WTC11 (cell line): ENCODE measurements at regions not wholly inside any gene's neighbourhood (a gene's known extent, or its start where the extent isn't known, plus 50 kb on each side); places are given as distances from the start of the nearest gene placed in this dataset.

Source experiments
- ATAC-seq: fragments of 200-7000 bp; cut with Tn5 transposase; 2 replicates; pipeline ENCODE4 v1.10.0; 2021; ENCODE audit warnings: mild to moderate bottlenecking, moderate library complexity
- CTCF ChIA-PET: fragments of 300-600 bp; sonication (Branson Sonifier 250); formaldehyde crosslinking; loops from one replicate; lab custom pipeline; 2021; ENCODE audit warnings: antibody characterized with exemption; lab: Charles Lee
- POLR2A ChIA-PET: fragments of 350-600 bp; sonication (Branson Sonifier 250); formaldehyde crosslinking; loops from one replicate; lab custom pipeline; 2021; ENCODE audit warnings: antibody characterized with exemption; lab: Charles Lee
- DNase-seq: peaks from one replicate; pipeline ENCODE4 v3.0.0; 2021; ENCODE audit warnings: low spot score
- H3K27ac Mint-ChIP-seq: 2 replicates; pipeline ENCODE4 v1.8.0; 2021; ENCODE audit warnings: mixed read lengths
- H3K27me3 Mint-ChIP-seq: 2 replicates; pipeline ENCODE4 v1.8.0; 2021; ENCODE audit warnings: low read depth, mild to moderate bottlenecking, moderate library complexity, mixed read lengths
- H3K36me3 Mint-ChIP-seq: 2 replicates; pipeline ENCODE4 v1.8.0; 2021; ENCODE audit warnings: mixed read lengths
- H3K4me1 Mint-ChIP-seq: 2 replicates; pipeline ENCODE4 v1.8.0; 2022; ENCODE audit warnings: mixed read lengths
- H3K4me3 Mint-ChIP-seq: 2 replicates; pipeline ENCODE4 v1.8.0; 2021; ENCODE audit warnings: mild to moderate bottlenecking, moderate library complexity, mixed read lengths
- H3K9me3 Mint-ChIP-seq: 2 replicates; pipeline ENCODE4 v1.8.0; 2021; ENCODE audit warnings: mixed read lengths
- AFF4 ChIP-seq: sonication (generic); formaldehyde crosslinking; IDR thresholded peaks from 2 replicates; pipeline ENCODE4 v1.8.1; 2023; ENCODE audit warnings: mild to moderate bottlenecking, missing genetic modification reagents, borderline replicate concordance
- ATF3 ChIP-seq: sonication (generic); formaldehyde crosslinking; conservative IDR thresholded peaks from 2 replicates; pipeline ENCODE4 v1.8.1; 2022; ENCODE audit warnings: mild to moderate bottlenecking, missing genetic modification reagents
- CBFB ChIP-seq: sonication (generic); formaldehyde crosslinking; IDR thresholded peaks from 2 replicates; pipeline ENCODE4 v1.8.1; 2022; ENCODE audit warnings: mild to moderate bottlenecking, low read depth, missing genetic modification reagents
- CREB1 ChIP-seq: sonication (generic); formaldehyde crosslinking; IDR thresholded peaks from 2 replicates; pipeline ENCODE4 v1.8.0; 2023; ENCODE audit warnings: mild to moderate bottlenecking, missing genetic modification reagents
- E2F4 ChIP-seq: sonication (generic); formaldehyde crosslinking; IDR thresholded peaks from 2 replicates; pipeline ENCODE4 v1.8.1; 2022; ENCODE audit warnings: low read depth, mild to moderate bottlenecking, moderate library complexity, missing genetic modification reagents, borderline replicate concordance
- ESRRA ChIP-seq: sonication (generic); formaldehyde crosslinking; IDR thresholded peaks from 2 replicates; pipeline ENCODE4 v1.8.1; 2022; ENCODE audit warnings: mild to moderate bottlenecking, missing genetic modification reagents, borderline replicate concordance
- HMGA2 ChIP-seq: fragments of 250-450 bp; sonication (Bioruptor Pico); IDR thresholded peaks from 2 replicates; pipeline ENCODE4 v1.4.0; 2021; ENCODE audit warnings: mild to moderate bottlenecking, moderate library complexity
- JAZF1 ChIP-seq: fragments of 250-450 bp; sonication (Bioruptor Pico); IDR thresholded peaks from 2 replicates; pipeline ENCODE4 v1.9.0; 2021; ENCODE audit warnings: moderate library complexity, mild to moderate bottlenecking, inconsistent platforms
- KAT7 ChIP-seq: sonication (generic); formaldehyde crosslinking; IDR thresholded peaks from 2 replicates; pipeline ENCODE4 v1.8.1; 2023; ENCODE audit warnings: missing genetic modification reagents, mild to moderate bottlenecking, borderline replicate concordance
- MXD4 ChIP-seq: fragments of 250-450 bp; sonication (Bioruptor Pico); IDR thresholded peaks from 2 replicates; pipeline ENCODE4 v1.8.0; 2021; ENCODE audit warnings: mild to moderate bottlenecking, moderate library complexity, borderline replicate concordance
- MYBL2 ChIP-seq: sonication (generic); formaldehyde crosslinking; IDR thresholded peaks from 2 replicates; pipeline ENCODE4 v1.8.1; 2023; ENCODE audit warnings: mild to moderate bottlenecking, moderate library complexity, missing genetic modification reagents
- NR2C2 ChIP-seq: sonication (generic); formaldehyde crosslinking; IDR thresholded peaks from 2 replicates; pipeline ENCODE4 v1.8.0; 2022; ENCODE audit warnings: mild to moderate bottlenecking, missing genetic modification reagents
- NR3C1 ChIP-seq: sonication (generic); formaldehyde crosslinking; conservative IDR thresholded peaks from 2 replicates; pipeline ENCODE4 v1.8.1; 2023; ENCODE audit warnings: low read depth, mild to moderate bottlenecking, missing genetic modification reagents
- SOX15 ChIP-seq: fragments of 250-450 bp; sonication (Bioruptor Pico); IDR thresholded peaks from 2 replicates; pipeline ENCODE4 v1.9.0; 2021; ENCODE audit warnings: mild to moderate bottlenecking
- TCF7 ChIP-seq: sonication (generic); formaldehyde crosslinking; IDR thresholded peaks from 2 replicates; pipeline ENCODE4 v1.8.0; 2022; ENCODE audit warnings: mild to moderate bottlenecking, low read depth, missing genetic modification reagents, moderate library complexity
- TEAD1 ChIP-seq: sonication (generic); formaldehyde crosslinking; IDR thresholded peaks from 2 replicates; pipeline ENCODE4 v1.8.0; 2022; ENCODE audit warnings: mild to moderate bottlenecking, missing genetic modification reagents
- ZNF121 ChIP-seq: sonication (generic); formaldehyde crosslinking; IDR thresholded peaks from 2 replicates; pipeline ENCODE4 v1.8.0; 2023; ENCODE audit warnings: missing genetic modification reagents
- ZNF263 ChIP-seq: sonication (generic); formaldehyde crosslinking; IDR thresholded peaks from 2 replicates; pipeline ENCODE4 v1.8.1; 2022; ENCODE audit warnings: low read depth, mild to moderate bottlenecking, moderate library complexity, missing genetic modification reagents
- ZNF416 ChIP-seq: fragments of 250-450 bp; sonication (Bioruptor Pico); IDR thresholded peaks from 2 replicates; pipeline ENCODE4 v1.9.0; 2021; ENCODE audit warnings: mild to moderate bottlenecking, inconsistent platforms
- TF ChIP-seq, protein P1 (sequence below): fragments of 250-450 bp; sonication (Bioruptor Pico); IDR thresholded peaks from 2 replicates; pipeline ENCODE4 v1.9.0; 2021; ENCODE audit warnings: mild to moderate bottlenecking, borderline replicate concordance
- TF ChIP-seq, protein P2 (sequence below): fragments of 250-450 bp; sonication (Bioruptor Pico); IDR thresholded peaks from 2 replicates; pipeline ENCODE4 v1.9.0; 2021; ENCODE audit warnings: mild to moderate bottlenecking
- TF ChIP-seq, protein P3 (sequence below): fragments of 250-450 bp; sonication (Bioruptor Pico); IDR thresholded peaks from 2 replicates; pipeline ENCODE4 v2.1.2; 2022; ENCODE audit warnings: mild to moderate bottlenecking, moderate library complexity
- TF ChIP-seq, protein P4 (sequence below): sonication (generic); formaldehyde crosslinking; IDR thresholded peaks from 2 replicates; pipeline ENCODE4 v1.8.1; 2023; ENCODE audit warnings: mild to moderate bottlenecking, missing genetic modification reagents, moderate library complexity

GRCh38 chr4:149949381-149949780, 128.9 kb upstream of the DCLK2 start (continued):
- TF ChIP-seq AFF4 (CRISPR knock-in tag) (no peak), ZNF416 (CRISPR knock-in tag) (no peak), KAT7 (CRISPR knock-in tag) (no peak), ZNF263 (CRISPR knock-in tag) (no peak), ATF3 (CRISPR knock-in tag) (no peak)
- TF ChIP-seq, protein P1, sequence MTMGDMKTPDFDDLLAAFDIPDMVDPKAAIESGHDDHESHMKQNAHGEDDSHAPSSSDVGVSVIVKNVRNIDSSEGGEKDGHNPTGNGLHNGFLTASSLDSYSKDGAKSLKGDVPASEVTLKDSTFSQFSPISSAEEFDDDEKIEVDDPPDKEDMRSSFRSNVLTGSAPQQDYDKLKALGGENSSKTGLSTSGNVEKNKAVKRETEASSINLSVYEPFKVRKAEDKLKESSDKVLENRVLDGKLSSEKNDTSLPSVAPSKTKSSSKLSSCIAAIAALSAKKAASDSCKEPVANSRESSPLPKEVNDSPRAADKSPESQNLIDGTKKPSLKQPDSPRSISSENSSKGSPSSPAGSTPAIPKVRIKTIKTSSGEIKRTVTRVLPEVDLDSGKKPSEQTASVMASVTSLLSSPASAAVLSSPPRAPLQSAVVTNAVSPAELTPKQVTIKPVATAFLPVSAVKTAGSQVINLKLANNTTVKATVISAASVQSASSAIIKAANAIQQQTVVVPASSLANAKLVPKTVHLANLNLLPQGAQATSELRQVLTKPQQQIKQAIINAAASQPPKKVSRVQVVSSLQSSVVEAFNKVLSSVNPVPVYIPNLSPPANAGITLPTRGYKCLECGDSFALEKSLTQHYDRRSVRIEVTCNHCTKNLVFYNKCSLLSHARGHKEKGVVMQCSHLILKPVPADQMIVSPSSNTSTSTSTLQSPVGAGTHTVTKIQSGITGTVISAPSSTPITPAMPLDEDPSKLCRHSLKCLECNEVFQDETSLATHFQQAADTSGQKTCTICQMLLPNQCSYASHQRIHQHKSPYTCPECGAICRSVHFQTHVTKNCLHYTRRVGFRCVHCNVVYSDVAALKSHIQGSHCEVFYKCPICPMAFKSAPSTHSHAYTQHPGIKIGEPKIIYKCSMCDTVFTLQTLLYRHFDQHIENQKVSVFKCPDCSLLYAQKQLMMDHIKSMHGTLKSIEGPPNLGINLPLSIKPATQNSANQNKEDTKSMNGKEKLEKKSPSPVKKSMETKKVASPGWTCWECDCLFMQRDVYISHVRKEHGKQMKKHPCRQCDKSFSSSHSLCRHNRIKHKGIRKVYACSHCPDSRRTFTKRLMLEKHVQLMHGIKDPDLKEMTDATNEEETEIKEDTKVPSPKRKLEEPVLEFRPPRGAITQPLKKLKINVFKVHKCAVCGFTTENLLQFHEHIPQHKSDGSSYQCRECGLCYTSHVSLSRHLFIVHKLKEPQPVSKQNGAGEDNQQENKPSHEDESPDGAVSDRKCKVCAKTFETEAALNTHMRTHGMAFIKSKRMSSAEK (CRISPR knock-in tag) = no peak
- TF ChIP-seq, protein P2, sequence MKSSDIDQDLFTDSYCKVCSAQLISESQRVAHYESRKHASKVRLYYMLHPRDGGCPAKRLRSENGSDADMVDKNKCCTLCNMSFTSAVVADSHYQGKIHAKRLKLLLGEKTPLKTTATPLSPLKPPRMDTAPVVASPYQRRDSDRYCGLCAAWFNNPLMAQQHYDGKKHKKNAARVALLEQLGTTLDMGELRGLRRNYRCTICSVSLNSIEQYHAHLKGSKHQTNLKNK (CRISPR knock-in tag) = no peak

GRCh38 chr4:149951152-149951900, 126.9 kb upstream of the DCLK2 start:
- H3K27me3 Mint-ChIP-seq = no peaks in the 10 kb centered on the region
- H3K4me1 Mint-ChIP-seq = peaks cover 11% of the 10 kb centered on the region
- ChIA-PET POLR2A (interaction anchor here (0.6 kb wide), 1 partner anchor 11 kb away, joined by 3 read pairs; no protein-coding TSS in a partner anchor), CTCF (interaction anchor here (0.6 to 0.7 kb wide), 2 partner anchors 165 to 306 kb away, joined by 3 read pairs; no protein-coding TSS in a partner anchor)
- H3K27ac Mint-ChIP-seq = no peak overlapping the region; the same call in 1 of the 2 replicates
- no peak for ATAC-seq
- DNase-seq = no peak
- H3K4me3 Mint-ChIP-seq = no peak overlapping the region
- no peaks in the 10 kb centered on the region for H3K36me3 Mint-ChIP-seq
- no peaks in the 10 kb centered on the region for H3K9me3 Mint-ChIP-seq
- no peak for TF ChIP-seq MXD4 (CRISPR knock-in tag)
- no peak for TF ChIP-seq ESRRA
- no peak for TF ChIP-seq ZNF121 (CRISPR knock-in tag)
- no peak for TF ChIP-seq TEAD1 (CRISPR knock-in tag)
- TF ChIP-seq SOX15 = no peak
- TF ChIP-seq, protein P3, sequence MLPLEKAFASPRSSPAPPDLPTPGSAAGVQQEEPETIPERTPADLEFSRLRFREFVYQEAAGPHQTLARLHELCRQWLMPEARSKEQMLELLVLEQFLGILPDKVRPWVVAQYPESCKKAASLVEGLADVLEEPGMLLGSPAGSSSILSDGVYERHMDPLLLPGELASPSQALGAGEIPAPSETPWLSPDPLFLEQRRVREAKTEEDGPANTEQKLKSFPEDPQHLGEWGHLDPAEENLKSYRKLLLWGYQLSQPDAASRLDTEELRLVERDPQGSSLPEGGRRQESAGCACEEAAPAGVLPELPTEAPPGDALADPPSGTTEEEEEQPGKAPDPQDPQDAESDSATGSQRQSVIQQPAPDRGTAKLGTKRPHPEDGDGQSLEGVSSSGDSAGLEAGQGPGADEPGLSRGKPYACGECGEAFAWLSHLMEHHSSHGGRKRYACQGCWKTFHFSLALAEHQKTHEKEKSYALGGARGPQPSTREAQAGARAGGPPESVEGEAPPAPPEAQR (CRISPR knock-in tag) = no peak
- TF ChIP-seq NR2C2 (CRISPR knock-in tag) = no peak
- no peak for TF ChIP-seq MYBL2 (CRISPR knock-in tag)
- no peak for TF ChIP-seq E2F4 (CRISPR knock-in tag)
- TF ChIP-seq, protein P4, sequence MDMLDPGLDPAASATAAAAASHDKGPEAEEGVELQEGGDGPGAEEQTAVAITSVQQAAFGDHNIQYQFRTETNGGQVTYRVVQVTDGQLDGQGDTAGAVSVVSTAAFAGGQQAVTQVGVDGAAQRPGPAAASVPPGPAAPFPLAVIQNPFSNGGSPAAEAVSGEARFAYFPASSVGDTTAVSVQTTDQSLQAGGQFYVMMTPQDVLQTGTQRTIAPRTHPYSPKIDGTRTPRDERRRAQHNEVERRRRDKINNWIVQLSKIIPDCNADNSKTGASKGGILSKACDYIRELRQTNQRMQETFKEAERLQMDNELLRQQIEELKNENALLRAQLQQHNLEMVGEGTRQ (CRISPR knock-in tag) = no peak
- TF ChIP-seq JAZF1 (CRISPR knock-in tag) = no peak
- no peak for TF ChIP-seq CREB1 (CRISPR knock-in tag)
- no peak for TF ChIP-seq CBFB
- TF ChIP-seq NR3C1 (CRISPR knock-in tag) = no peak
- TF ChIP-seq TCF7 = no peak
- no peak for TF ChIP-seq HMGA2 (CRISPR knock-in tag)
